ENCODE measurements at regions not wholly inside any gene's neighbourhood (a gene's known extent, or its start where the extent isn't known, plus 50 kb on each side); places are given as distances from the start of the nearest gene placed in this dataset.

DNA sequence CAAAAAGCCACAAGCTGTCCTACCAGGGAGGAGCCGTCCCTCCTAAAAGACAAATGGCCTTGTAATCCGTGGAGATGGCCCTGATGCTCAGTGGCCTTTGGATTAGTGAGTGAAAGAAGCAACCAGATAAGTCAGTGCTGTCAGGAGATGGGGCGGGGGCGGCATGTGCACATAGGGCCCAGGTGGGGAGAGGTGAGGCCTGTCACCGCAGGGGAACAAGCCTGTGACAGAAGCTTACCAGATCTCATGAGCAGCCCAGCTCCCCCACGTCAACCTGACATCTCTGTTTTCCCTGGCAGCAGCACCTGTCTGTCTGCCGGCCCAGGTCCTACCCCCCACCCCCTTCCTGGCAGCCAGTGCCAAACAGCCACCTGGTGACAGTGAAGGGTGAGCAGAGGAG lies 162.6 kb downstream of the BUD13 start:
- Histone ChIP-seq H3K27me3 (ENCODE audit: insufficient read depth in 3 of 3, low read length in 2 of 3) (peaks cover 0 to 11% (median 7%) of the 10 kb centered on the region in 3 donors), H3K4me3 (no peak overlapping the region), H3K9me3 (no peaks in the 10 kb centered on the region), H3K36me3 (ENCODE audit: insufficient read depth in 1 of 2, low read depth in 1 of 2) (no peaks in the 10 kb centered on the region), H3K4me1 (no peaks in the 10 kb centered on the region), H3K27ac (no peak overlapping the region)
- TF ChIP-seq, protein P1, sequence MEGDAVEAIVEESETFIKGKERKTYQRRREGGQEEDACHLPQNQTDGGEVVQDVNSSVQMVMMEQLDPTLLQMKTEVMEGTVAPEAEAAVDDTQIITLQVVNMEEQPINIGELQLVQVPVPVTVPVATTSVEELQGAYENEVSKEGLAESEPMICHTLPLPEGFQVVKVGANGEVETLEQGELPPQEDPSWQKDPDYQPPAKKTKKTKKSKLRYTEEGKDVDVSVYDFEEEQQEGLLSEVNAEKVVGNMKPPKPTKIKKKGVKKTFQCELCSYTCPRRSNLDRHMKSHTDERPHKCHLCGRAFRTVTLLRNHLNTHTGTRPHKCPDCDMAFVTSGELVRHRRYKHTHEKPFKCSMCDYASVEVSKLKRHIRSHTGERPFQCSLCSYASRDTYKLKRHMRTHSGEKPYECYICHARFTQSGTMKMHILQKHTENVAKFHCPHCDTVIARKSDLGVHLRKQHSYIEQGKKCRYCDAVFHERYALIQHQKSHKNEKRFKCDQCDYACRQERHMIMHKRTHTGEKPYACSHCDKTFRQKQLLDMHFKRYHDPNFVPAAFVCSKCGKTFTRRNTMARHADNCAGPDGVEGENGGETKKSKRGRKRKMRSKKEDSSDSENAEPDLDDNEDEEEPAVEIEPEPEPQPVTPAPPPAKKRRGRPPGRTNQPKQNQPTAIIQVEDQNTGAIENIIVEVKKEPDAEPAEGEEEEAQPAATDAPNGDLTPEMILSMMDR (IDR thresholded peaks at IDR 0.05) = no peak
- WGBS, 3 donors = 53 to 60% (median 58%) methylated on average over 7 of the region's 7 CpGs
- DNase-seq = no peak
- no peak for ATAC-seq
- intact Hi-C loops (cut with DNase I) = no loop called here

DNA sequence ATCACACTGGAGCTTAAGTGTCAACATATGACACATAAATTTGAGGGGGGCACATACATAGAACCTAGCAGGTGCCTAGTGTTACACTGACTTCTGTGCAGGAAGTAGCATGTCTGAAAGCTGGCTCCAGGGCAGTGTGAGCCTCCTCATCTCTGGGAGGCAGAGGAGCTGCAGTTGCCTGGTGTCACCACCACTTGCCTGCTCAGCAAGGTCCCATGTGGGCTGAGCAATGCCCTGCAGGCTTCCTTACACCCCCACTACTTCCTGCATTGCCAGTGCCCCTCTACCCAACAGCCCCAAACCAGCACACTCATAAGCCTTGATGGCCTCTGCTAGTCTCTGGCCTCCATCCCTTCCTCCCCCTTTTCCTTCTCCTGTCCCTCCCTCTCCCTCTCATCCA lies 165.8 kb downstream of the BUD13 start:
- no peak for DNase-seq
- no peaks in the 10 kb centered on the region for H3K9me3 ChIP-seq
- H3K36me3 ChIP-seq (ENCODE audit: insufficient read depth in 1 of 2, low read depth in 1 of 2) = no peaks in the 10 kb centered on the region
- no peak for ATAC-seq
- intact Hi-C loops (cut with DNase I) = no loop called here
- peaks cover 0 to 7% (median 0%) of the 10 kb centered on the region in 3 donors for H3K27me3 ChIP-seq (ENCODE audit: insufficient read depth in 3 of 3, low read length in 2 of 3)
- no peak overlapping the region for H3K4me3 ChIP-seq
- H3K4me1 ChIP-seq = no peaks in the 10 kb centered on the region
- no peak overlapping the region for H3K27ac ChIP-seq
- TF ChIP-seq, protein P1 (IDR thresholded peaks at IDR 0.05) = no peak

DNA sequence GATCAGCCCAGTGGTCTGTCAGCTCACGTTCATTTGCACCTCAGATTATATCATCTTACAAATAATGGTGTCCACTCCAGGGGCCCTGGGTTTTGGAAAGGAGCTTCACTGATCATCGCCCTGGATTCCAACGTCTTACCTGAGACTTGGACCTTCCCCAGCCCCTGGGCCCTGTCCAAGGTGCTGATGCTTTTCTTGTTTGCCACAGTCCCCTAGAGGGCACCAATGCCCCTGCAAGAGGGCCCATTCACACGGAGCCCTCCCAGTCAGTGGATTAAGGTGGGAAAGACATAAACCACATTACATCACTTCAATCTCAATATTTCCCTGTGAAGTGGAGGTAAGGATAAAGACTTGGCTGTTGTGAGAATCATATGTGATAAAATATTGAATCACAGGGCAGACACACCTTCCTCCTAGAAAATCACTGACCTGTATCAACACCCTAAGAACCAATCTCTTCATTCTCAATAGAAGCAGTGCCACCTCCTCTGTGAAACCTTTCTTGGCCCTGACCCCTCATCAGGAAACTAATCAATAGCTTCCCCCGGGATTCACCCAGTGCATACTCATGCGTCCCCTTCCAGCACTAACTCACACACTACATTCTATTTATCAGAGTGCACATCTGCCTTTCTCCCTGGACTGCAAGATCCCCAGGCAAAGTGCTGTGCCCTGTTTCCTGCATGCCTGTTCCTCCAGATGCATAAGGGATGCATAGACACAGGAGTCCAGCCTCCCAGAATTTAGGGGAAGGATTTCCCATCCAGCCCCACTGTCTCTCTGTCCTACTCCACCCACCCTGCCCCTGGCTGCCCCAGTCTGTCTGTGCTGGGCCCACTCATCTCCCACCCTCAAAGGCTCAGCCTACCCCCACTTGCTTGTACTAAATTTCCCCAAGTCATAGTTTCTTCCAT lies 167.0 kb downstream of the BUD13 start:
- no peaks in the 10 kb centered on the region for H3K4me1 ChIP-seq
- intact Hi-C loops (cut with DNase I) = no loop called here
- no peak for DNase-seq
- TF ChIP-seq, protein P1 (IDR thresholded peaks at IDR 0.05) = no peak
- ATAC-seq = no peak
- peaks cover 0 to 6% (median 0%) of the 10 kb centered on the region in 3 donors for H3K27me3 ChIP-seq (ENCODE audit: insufficient read depth in 3 of 3, low read length in 2 of 3)
- WGBS, 3 donors = 27 to 30% (median 29%) methylated on average over 6 of the region's 6 CpGs
- no peak overlapping the region for H3K4me3 ChIP-seq
- no peaks in the 10 kb centered on the region for H3K9me3 ChIP-seq
- no peak overlapping the region for H3K27ac ChIP-seq
- H3K36me3 ChIP-seq (ENCODE audit: insufficient read depth in 1 of 2, low read depth in 1 of 2) = no peaks in the 10 kb centered on the region

DNA sequence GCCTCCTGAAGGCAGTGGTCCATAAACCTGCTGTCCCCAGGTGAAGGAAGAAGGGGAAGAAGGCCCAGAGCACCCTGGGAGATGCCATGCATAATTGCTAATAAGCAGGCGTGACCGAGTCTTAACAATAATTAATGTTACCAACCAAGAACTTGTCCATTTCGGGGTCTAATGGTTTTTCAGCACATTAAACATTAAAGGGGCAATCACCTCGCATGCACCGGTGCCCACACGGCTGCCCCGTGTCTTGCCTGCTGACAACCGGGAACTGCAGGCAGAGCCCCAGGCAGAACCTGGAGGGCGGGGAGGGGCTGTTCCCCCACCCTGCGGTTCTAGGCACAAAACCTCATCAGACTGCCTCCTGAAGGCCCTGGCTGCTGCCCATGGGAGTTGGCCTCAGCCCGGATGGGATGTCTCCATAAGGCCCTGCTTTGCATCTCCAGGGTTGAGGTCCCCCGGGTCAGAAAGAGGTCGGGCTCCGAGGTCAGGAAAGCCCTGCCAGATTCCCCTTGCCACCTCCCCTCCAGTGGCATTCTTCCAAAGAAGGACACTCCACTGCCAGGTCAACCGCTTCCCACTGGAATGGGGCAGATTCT lies 169.0 kb downstream of the BUD13 start:
- Histone ChIP-seq H3K27me3 (ENCODE audit: insufficient read depth in 3 of 3, low read length in 2 of 3) (peaks cover 0 to 13% (median 0%) of the 10 kb centered on the region in 3 donors), H3K9me3 (no peaks in the 10 kb centered on the region), H3K27ac (no peak overlapping the region), H3K4me3 (no peak overlapping the region), H3K36me3 (ENCODE audit: insufficient read depth in 1 of 2, low read depth in 1 of 2) (no peaks in the 10 kb centered on the region), H3K4me1 (no peaks in the 10 kb centered on the region)
- intact Hi-C loops (cut with DNase I) = no loop called here
- DNase-seq (no peak), ATAC-seq (no peak)
- 76 to 81% (median 78%) methylated on average over 15 of the region's 15 CpGs for WGBS, 3 donors
- TF ChIP-seq, protein P1 (IDR thresholded peaks at IDR 0.05) = no peak
